K562 (cell line): ENCODE measurements at regions not wholly inside any gene's neighbourhood (a gene's known extent, or its start where the extent isn't known, plus 50 kb on each side); places are given as distances from the start of the nearest gene placed in this dataset.

Source experiments
- ATAC-seq: fragments of 200-7000 bp; cut with Tn5 transposase; 3 replicates; pipeline ENCODE4 v1.9.1; 2020; ENCODE audit warnings: moderate library complexity
- BruUV-seq: library from RNA; stranded (reverse); fragments of 400-500 nt; replicated peaks from 2 replicates; lab custom pipeline; 2021; lab: Mats Ljungman, UMichigan
- CTCF ChIA-PET: fragments of 300-600 bp; formaldehyde crosslinking; extraction: SDS; loops from one replicate; lab custom pipeline; 2021; ENCODE audit warnings: low intra/inter-chr PET ratio; lab: Yijun Ruan, JAX
- POLR2A ChIA-PET: fragments of 300-600, 350-650 bp; sonication (Branson Sonifier 250); formaldehyde crosslinking; extraction: SDS; loops from one replicate; lab custom pipeline; 2021; ENCODE audit warnings: antibody characterized with exemption, inconsistent platforms; lab: Yijun Ruan, JAX
- DNase-seq, 4 experiments: peaks; one replicate each; pipeline versions ENCODE4 v3.0.0 to v3.0.0-alpha.2; 2011 to 2018; ENCODE audit warnings: low spot score in 3 of 4, mixed read lengths in 3 of 4; ENCODE audit errors: extremely low read depth in 1 of 4
- FAIRE-seq: peaks from 2 replicates; lab custom pipeline; 2011; peaks lifted over from hg19 to GRCh38; lab: Jason Lieb, UNC
- H2AFZ ChIP-seq: 2 replicates; pipeline ENCODE4 v1.6.0; 2011; ENCODE audit warnings: low read depth, low read length, control low read depth, inconsistent platforms
- H3K27ac ChIP-seq: fragments of 200-600 bp; 3 replicates; pipeline ENCODE4 v1.8.0; 2011; ENCODE audit warnings: low read depth, mild to moderate bottlenecking, control low read depth, inconsistent platforms, low read length, moderate library complexity, mixed read lengths; ENCODE audit errors: extremely low read depth
- H3K27me3 ChIP-seq, 2 experiments: fragments of 300-600 bp in 1 of 2; 2 replicates in 1 of 2; 3 replicates in 1 of 2; pipeline versions ENCODE4 v1.6.0 to v1.8.0; 2011; ENCODE audit warnings: inconsistent platforms in 2 of 2, low read length in 2 of 2, mild to moderate bottlenecking in 1 of 2, mixed read lengths in 1 of 2, moderate library complexity in 1 of 2; ENCODE audit not compliant: control insufficient read depth in 2 of 2, insufficient read depth in 2 of 2
- H3K36me3 ChIP-seq: fragments of 300-600 bp; 3 replicates; pipeline ENCODE4 v1.8.0; 2011; ENCODE audit warnings: mild to moderate bottlenecking, low read length, inconsistent platforms; ENCODE audit not compliant: control insufficient read depth, insufficient read depth
- H3K4me1 ChIP-seq, 2 experiments: fragments of 200-600 bp in 1 of 2; replicated peaks in 1 of 2; 2 replicates in 1 of 2; 3 replicates in 1 of 2; pipeline versions ENCODE4 v1.5.1 to v1.8.0; 2011; ENCODE audit warnings: inconsistent platforms in 2 of 2, low read length in 2 of 2, mild to moderate bottlenecking in 1 of 2, mixed read lengths in 1 of 2, moderate library complexity in 1 of 2; ENCODE audit not compliant: control insufficient read depth in 2 of 2, insufficient read depth in 2 of 2
- H3K4me2 ChIP-seq: 2 replicates; pipeline ENCODE4 v1.6.1; 2011; ENCODE audit warnings: low read length, control low read depth, inconsistent platforms, mixed read lengths; ENCODE audit not compliant: insufficient read depth
- H3K4me3 ChIP-seq: fragments of 200-600 bp; sonication (generic), shearing (Covaris generic); 2 replicates; pipeline ENCODE4 v1.5.1; 2016; ENCODE audit warnings: control low read depth, inconsistent platforms
- H3K79me2 ChIP-seq: fragments of 200-600 bp; 3 replicates; pipeline ENCODE4 v1.8.0; 2011; ENCODE audit warnings: low read length, inconsistent platforms; ENCODE audit not compliant: control insufficient read depth, insufficient read depth
- H3K9ac ChIP-seq, 2 experiments: 2 replicates each; pipeline versions ENCODE4 v1.6.0 to v1.6.1; 2011; ENCODE audit warnings: low read depth in 2 of 2, low read length in 2 of 2, control low read depth in 1 of 2, inconsistent platforms in 1 of 2, mild to moderate bottlenecking in 1 of 2, mixed read lengths in 1 of 2; ENCODE audit not compliant: insufficient read depth in 1 of 2
- H3K9me1 ChIP-seq: one replicate; pipeline ENCODE4 v1.6.0; 2011; ENCODE audit warnings: inconsistent platforms, mild to moderate bottlenecking, low read length, moderate library complexity; ENCODE audit not compliant: control insufficient read depth, insufficient read depth
- H3K9me3 ChIP-seq: replicated peaks from 2 replicates; pipeline ENCODE4 v1.5.1; 2011; ENCODE audit warnings: low read depth, low read length, inconsistent platforms; ENCODE audit not compliant: control insufficient read depth, insufficient read depth
- H4K20me1 ChIP-seq: replicated peaks from 2 replicates; pipeline ENCODE4 v1.6.1; 2011; ENCODE audit warnings: low read length, inconsistent platforms, mixed read lengths; ENCODE audit not compliant: control insufficient read depth, insufficient read depth
- FOXP1 ChIP-seq: sonication (generic); formaldehyde crosslinking; IDR thresholded peaks from 2 replicates; pipeline ENCODE4 v1.8.0; 2022; ENCODE audit warnings: mild to moderate bottlenecking, missing genetic modification reagents
- GABPB2 ChIP-seq: fragments of 250-450 bp; sonication (Bioruptor Pico); conservative IDR thresholded peaks from 2 replicates; pipeline ENCODE4 v1.5.1; 2021; ENCODE audit warnings: mild to moderate bottlenecking
- JUND ChIP-seq, 2 experiments: IDR thresholded peaks; 2 replicates in 1 of 2; 3 replicates in 1 of 2; pipeline ENCODE4 v1.6.1; 2011; ENCODE audit warnings: borderline replicate concordance in 2 of 2, low read depth in 2 of 2, low read length in 2 of 2, improper control_type of control experiment in 1 of 2, missing biosample characterization in 1 of 2, missing genetic modification characterization in 1 of 2, missing genetic modification reagents in 1 of 2
- MTF1 ChIP-seq: fragments of 250-450 bp; sonication (Bioruptor Pico); IDR thresholded peaks from 2 replicates; pipeline ENCODE4 v1.9.0; 2021; ENCODE audit warnings: moderate library complexity, mild to moderate bottlenecking, inconsistent platforms, borderline replicate concordance
- NRF1 ChIP-seq, 2 experiments: fragments of 450-650 bp; IDR thresholded peaks in 1 of 2; conservative IDR thresholded peaks in 1 of 2; 2 replicates each; pipeline ENCODE4 v1.6.1; 2014; ENCODE audit warnings: mild to moderate bottlenecking in 2 of 2
- PML ChIP-seq: IDR thresholded peaks from 2 replicates; pipeline ENCODE4 v1.6.1; 2012; ENCODE audit warnings: low read length, inconsistent platforms
- PRPF4 ChIP-seq: fragments of 200-400 bp; formaldehyde crosslinking; IDR thresholded peaks from one replicate; pipeline ENCODE4 v1.6.1; 2017; ENCODE audit warnings: low read length, low read depth, mild to moderate bottlenecking; ENCODE audit not compliant: insufficient read depth, poor library complexity, severe bottlenecking
- PURB ChIP-seq: sonication (generic); formaldehyde crosslinking; IDR thresholded peaks from 2 replicates; pipeline ENCODE4 v1.9.0; 2021; ENCODE audit warnings: low read depth, mild to moderate bottlenecking, missing genetic modification reagents
- SETDB1 ChIP-seq: IDR thresholded peaks from one replicate; pipeline ENCODE4 v1.6.1; 2012; ENCODE audit warnings: low read length, control low read depth, inconsistent platforms
- STAG1 ChIP-seq: sonication (generic); formaldehyde crosslinking; IDR thresholded peaks from 2 replicates; pipeline ENCODE4 v1.5.0; 2020; ENCODE audit warnings: missing genetic modification reagents, borderline replicate concordance
- ZNF232 ChIP-seq: sonication (generic); formaldehyde crosslinking; IDR thresholded peaks from 2 replicates; pipeline ENCODE4 v1.8.0; 2022; ENCODE audit warnings: mild to moderate bottlenecking, missing genetic modification reagents
- WGBS: fragments of 100-300 bp; shearing (Covaris generic); methylation state at CpG from one replicate; pipeline ENCODE4 v1.1.6; 2016; ENCODE audit warnings: low coverage, mixed read lengths; ENCODE audit not compliant: insufficient coverage; ENCODE audit errors: missing lambda C conversion rate; 5-methylcytosine and 5-hydroxymethylcytosine counted together
- in situ Hi-C: fragments of 300-500 bp; cut with MboI; formaldehyde crosslinking; loops from 4 replicates; pipeline ENCODE4 v1.15.0; 2018; ENCODE audit warnings: inconsistent platforms, mixed read lengths
- intact Hi-C: fragments of 100-400 bp; cut with micrococcal nuclease; formaldehyde crosslinking; loops from 2 replicates; pipeline ENCODE4 v1.14.2; 2022
- TF ChIP-seq, protein P1 (sequence below), 3 experiments: IDR thresholded peaks in 2 of 3; conservative IDR thresholded peaks in 1 of 3; 2 replicates each; pipeline ENCODE4 v1.5.1; 2011 to 2012; ENCODE audit warnings: low read length in 3 of 3, mild to moderate bottlenecking in 3 of 3, control low read depth in 2 of 3, improper control_type of control experiment in 1 of 3, inconsistent platforms in 1 of 3, low read depth in 1 of 3, mixed read lengths in 1 of 3, moderate library complexity in 1 of 3; ENCODE audit not compliant: insufficient read depth in 2 of 3
- TF ChIP-seq, protein P2 (sequence below): fragments of 250-450 bp; sonication (Bioruptor Pico); IDR thresholded peaks from 2 replicates; pipeline ENCODE4 v1.8.0; 2021; ENCODE audit warnings: mild to moderate bottlenecking, moderate library complexity

DNA sequence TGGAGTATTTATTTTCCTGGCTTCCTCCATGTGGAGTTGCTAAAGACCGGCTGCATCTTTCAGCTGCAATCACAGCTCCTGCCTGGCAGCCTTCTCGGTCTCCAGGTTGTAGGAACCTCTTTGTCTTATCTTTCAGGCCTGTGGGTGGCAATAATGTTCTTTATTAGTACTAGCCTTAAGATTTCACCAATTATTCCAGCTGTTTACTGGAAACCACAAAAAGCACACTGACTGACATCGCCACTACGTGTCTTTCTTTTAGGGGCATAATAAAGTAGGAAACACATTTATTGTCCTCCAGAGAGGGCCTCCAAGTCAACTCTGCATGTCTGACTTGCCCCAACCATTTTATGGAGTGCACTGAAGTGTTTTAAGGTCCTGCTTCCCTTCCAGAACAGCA lies 1116.5 kb upstream of the TMEM132C start:
- DNase-seq (no peak), ATAC-seq (no peak), FAIRE-seq (no peak)
- in situ Hi-C loops: no loop called here
- peaks cover 75% of the 10 kb centered on the region for H3K36me3 ChIP-seq
- no TSS peak for BruUV-seq
- no peak overlapping the region for H3K9ac ChIP-seq
- intact Hi-C loops: loop anchor here (10.0 kb wide), 1 partner anchor 86 kb away; no protein-coding TSS in a partner anchor
- H3K27ac ChIP-seq: no peak overlapping the region
- POLR2A ChIA-PET: no interaction called here
- no peak overlapping the region for H2AFZ ChIP-seq
- WGBS: 60% methylated on average over 4 of the region's 4 CpGs
- no peaks in the 10 kb centered on the region for H4K20me1 ChIP-seq
- H3K79me2 ChIP-seq: peaks cover 95% of the 10 kb centered on the region
- H3K9me1 ChIP-seq: no peaks in the 10 kb centered on the region
- no peaks in the 10 kb centered on the region for H3K27me3 ChIP-seq
- 0 out of 2 replicates have a peak, but pooled peaks cover 4% of the 10 kb centered on the region for H3K9me3 ChIP-seq
- no peak for TF ChIP-seq PML
- TF ChIP-seq, protein P1, sequence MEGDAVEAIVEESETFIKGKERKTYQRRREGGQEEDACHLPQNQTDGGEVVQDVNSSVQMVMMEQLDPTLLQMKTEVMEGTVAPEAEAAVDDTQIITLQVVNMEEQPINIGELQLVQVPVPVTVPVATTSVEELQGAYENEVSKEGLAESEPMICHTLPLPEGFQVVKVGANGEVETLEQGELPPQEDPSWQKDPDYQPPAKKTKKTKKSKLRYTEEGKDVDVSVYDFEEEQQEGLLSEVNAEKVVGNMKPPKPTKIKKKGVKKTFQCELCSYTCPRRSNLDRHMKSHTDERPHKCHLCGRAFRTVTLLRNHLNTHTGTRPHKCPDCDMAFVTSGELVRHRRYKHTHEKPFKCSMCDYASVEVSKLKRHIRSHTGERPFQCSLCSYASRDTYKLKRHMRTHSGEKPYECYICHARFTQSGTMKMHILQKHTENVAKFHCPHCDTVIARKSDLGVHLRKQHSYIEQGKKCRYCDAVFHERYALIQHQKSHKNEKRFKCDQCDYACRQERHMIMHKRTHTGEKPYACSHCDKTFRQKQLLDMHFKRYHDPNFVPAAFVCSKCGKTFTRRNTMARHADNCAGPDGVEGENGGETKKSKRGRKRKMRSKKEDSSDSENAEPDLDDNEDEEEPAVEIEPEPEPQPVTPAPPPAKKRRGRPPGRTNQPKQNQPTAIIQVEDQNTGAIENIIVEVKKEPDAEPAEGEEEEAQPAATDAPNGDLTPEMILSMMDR (IDR thresholded peaks at IDR 0.05 in 2 of 3, conservative IDR thresholded peaks at IDR 0.05 in 1 of 3; ENCODE audit: insufficient read depth in 2 of 3, low read depth in 1 of 3, low read length in 3 of 3): peak in 1 of 3 experiments; percentile 10; a peak in 1 of 6 replicates
- TF ChIP-seq MTF1: no peak
- H3K4me3 ChIP-seq: no peak overlapping the region
- CTCF ChIA-PET: no interaction called here
- no peak overlapping the region for H3K4me2 ChIP-seq
- peaks cover 13 to 15% of the 10 kb centered on the region in 2 experiments; a peak in 4 of 5 replicates for H3K4me1 ChIP-seq

DNA sequence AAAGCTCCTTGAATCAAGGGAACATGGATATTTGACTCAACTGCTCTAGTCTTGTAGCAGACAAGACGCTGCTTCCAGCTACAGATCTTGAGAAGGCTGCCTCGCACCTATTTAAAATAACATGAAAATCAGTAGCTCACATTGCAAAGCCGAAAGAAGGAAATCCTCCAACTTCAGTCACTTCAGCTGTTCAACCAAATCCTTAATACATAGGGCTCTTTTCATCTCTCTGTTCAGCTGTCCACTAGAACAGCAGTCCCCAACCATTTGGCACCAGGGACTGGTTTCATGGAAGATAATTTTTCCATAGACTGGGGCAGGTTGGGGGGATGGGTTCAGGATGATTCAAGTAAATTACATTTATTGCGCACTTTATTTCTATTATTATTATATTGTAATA lies 1116.0 kb upstream of the TMEM132C start:
- Histone ChIP-seq H3K4me3 (no peak overlapping the region), H3K36me3 (peaks cover 78% of the 10 kb centered on the region), H3K27me3 (no peaks in the 10 kb centered on the region), H3K4me2 (no peak overlapping the region), H3K9me1 (no peaks in the 10 kb centered on the region), H3K9me3 (peaks cover 4% of the 10 kb centered on the region; the same call in 1 of the 2 replicates), H3K9ac (no peak overlapping the region), H3K27ac (no peak overlapping the region), H3K79me2 (peaks cover 97% of the 10 kb centered on the region), H3K4me1 (peaks cover 10 to 15% of the 10 kb centered on the region in 2 experiments; a peak in 3 of 5 replicates), H2AFZ (no peak overlapping the region), H4K20me1 (no peaks in the 10 kb centered on the region)
- POLR2A ChIA-PET: no interaction called here
- in situ Hi-C loops: no loop called here
- FAIRE-seq (no peak), ATAC-seq (no peak), DNase-seq (no peak)
- CTCF ChIA-PET: no interaction called here
- intact Hi-C loops: loop anchor here (10.0 kb wide), 1 partner anchor 86 kb away; no protein-coding TSS in a partner anchor
- BruUV-seq: no TSS peak
- 95% methylated on average over 4 of the region's 4 CpGs for WGBS
- no peak for TF ChIP-seq STAG1
- TF ChIP-seq JUND (IDR thresholded peaks at IDR 0.05; ENCODE audit: borderline replicate concordance, low read depth, low read length): no peak
- no peak for TF ChIP-seq JUND (tag; IDR thresholded peaks at IDR 0.05; ENCODE audit: borderline replicate concordance, low read depth, low read length)
- no peak for TF ChIP-seq FOXP1 (CRISPR knock-in tag)
- no peak for TF ChIP-seq SETDB1
- TF ChIP-seq, protein P2, sequence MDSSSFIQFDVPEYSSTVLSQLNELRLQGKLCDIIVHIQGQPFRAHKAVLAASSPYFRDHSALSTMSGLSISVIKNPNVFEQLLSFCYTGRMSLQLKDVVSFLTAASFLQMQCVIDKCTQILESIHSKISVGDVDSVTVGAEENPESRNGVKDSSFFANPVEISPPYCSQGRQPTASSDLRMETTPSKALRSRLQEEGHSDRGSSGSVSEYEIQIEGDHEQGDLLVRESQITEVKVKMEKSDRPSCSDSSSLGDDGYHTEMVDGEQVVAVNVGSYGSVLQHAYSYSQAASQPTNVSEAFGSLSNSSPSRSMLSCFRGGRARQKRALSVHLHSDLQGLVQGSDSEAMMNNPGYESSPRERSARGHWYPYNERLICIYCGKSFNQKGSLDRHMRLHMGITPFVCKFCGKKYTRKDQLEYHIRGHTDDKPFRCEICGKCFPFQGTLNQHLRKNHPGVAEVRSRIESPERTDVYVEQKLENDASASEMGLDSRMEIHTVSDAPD (CRISPR knock-in tag): no peak
- TF ChIP-seq PRPF4: no peak
- TF ChIP-seq NRF1 (conservative IDR thresholded peaks at IDR 0.05 in 1 of 2, IDR thresholded peaks at IDR 0.05 in 1 of 2): no peak
- no peak for TF ChIP-seq PURB (CRISPR knock-in tag)
- no peak for TF ChIP-seq GABPB2
- no peak for TF ChIP-seq ZNF232
